ENCODE measurements at regions not wholly inside any gene's neighbourhood (a gene's known extent, or its start where the extent isn't known, plus 50 kb on each side); places are given as distances from the start of the nearest gene placed in this dataset.

GRCh38 chr16:54585094-54585997 lies 298.8 kb upstream of the IRX3 start:
- DNase-seq (ENCODE audit: low spot score) (no peak), ATAC-seq (no peak)

DNA sequence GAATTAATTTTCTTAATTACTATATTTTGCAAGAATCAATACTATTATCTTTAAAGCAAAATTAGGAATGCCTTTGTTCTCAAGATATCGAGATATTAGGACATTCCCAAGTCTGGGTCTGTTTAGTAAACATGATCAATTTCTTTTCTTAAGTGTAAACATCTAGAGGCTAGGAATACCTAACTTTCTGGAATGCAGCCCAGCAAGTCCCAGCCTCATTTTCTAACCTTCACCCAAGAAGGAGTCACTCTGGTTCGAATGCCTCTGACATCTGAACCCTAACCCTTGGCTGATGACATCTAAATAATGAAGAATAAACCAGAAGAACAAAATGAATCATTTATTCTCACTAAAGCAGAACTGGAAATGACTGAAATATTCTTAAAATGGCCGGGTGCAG lies 297.5 kb upstream of the IRX3 start:
- DNase-seq (ENCODE audit: low spot score) = no peak
- ATAC-seq = no peak

- ATAC-seq (no peak), DNase-seq (ENCODE audit: low spot score) (no peak)
These were observed 296.2 kb upstream of the IRX3 start for GRCh38 chr16:54582631-54583250.

GRCh38 chr16:54579106-54579728 lies 292.6 kb upstream of the IRX3 start:
- no peak for DNase-seq (ENCODE audit: low spot score)

GRCh38 chr16:54577651-54578128 lies 291.1 kb upstream of the IRX3 start:
- ATAC-seq (no peak), DNase-seq (ENCODE audit: low spot score) (no peak)

More at GRCh38 chr16:54579106-54579728, 292.6 kb upstream of the IRX3 start:
- no peak for ATAC-seq

DNA sequence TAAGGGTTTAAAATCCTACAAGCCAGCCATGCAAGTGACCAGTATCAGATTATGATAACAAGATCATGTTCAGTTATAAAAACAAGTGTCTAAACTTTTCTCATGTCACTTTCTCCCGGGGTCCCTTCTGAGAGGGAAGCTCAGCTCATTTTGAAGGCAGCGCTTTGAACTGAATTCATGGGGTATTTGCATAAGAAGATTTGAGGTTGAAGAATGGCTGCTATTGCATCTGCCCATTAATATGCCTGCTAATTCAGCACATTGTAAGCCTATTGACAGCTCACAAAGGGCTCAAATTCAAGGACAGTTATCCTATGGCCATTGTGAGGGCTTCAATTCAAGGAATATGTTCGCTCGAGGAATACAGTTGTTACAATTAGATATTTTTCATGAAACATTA lies 290.2 kb upstream of the IRX3 start:
- ATAC-seq = no peak
- DNase-seq (ENCODE audit: low spot score) = no peak

DNA sequence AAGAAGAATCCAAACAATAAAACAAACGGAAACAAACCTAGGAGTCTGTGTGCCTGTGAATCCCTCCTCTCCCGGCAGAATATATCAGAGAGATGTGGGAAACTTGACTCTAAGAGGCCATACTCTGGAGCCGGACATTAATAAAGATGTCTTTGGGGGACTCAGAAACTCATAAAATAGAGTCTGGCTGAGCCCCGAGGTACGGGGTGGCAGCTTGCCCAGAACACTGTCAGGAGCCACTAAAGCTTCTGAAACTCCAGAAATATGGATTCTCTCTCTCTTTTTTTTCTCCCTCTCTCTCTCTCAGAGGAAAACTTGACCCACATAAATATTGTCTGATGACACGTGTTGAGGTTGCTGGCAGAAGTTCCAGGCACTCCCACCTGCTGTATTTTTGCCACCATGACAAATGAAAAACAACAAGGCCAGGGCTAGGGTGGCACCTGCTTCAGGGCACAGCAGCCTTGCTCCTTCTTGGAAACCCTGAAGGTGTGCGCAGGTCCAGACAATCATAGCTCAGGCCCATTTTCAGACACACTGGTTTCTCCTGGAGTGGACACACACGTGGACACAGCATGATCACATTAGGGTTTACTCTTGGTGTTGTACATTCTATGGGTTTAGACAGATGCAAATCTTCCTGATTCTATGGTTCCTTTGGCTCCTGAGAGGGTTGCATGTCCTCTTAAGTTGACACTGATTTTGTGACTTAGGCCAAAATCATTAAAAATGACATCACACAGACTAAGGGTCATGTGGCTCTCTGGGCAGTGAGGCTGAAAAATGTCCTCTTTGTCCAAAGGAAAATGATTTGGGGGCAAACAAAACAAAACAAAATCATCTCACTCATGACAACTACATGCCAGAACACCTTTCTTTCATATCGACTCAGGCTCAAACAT lies 282.6 kb upstream of the IRX3 start:
- ATAC-seq (peak; percentile 74), DNase-seq (ENCODE audit: low spot score) (no peak)

DNA sequence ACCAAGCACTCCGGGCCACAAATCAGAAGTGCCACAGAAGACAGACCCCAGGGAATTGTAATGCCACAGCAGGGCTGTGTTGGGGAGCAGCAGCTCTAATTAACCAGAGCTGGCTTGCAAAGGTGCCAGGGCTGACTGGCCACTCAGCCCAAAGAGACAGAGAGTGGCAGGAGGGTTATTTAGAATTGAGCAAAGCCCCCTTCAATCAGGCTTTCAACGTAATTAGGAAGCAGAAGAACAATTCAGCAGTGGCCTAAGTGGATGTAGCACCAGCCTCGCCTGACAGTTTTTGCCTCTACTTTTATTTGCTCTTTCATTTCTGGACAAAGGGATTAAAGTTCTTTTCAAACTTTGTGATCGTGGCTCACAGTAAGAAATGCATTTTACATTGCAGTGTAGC lies 278.3 kb upstream of the IRX3 start:
- ATAC-seq (no peak), DNase-seq (ENCODE audit: low spot score) (no peak)

DNA sequence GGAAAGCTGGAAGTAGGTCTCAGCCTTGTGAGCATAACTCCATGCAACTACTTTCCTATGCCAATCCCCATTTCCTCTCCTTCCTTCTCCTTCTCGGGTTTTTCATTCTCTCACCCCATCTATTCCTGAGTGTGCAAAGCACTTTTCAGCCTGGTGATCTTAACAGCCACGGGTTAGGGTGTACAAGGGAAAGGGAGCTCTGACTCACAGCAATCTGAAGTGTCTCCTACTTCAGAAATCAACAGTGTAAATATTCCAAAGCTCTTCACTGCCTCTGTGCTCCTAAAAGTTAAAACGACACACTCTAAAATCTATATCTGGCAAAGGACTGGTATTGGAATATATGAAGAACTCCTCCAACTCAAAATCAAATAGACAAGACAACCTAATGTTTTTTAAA lies 268.0 kb upstream of the IRX3 start:
- DNase-seq (ENCODE audit: low spot score) = no peak
- no peak for ATAC-seq

DNA sequence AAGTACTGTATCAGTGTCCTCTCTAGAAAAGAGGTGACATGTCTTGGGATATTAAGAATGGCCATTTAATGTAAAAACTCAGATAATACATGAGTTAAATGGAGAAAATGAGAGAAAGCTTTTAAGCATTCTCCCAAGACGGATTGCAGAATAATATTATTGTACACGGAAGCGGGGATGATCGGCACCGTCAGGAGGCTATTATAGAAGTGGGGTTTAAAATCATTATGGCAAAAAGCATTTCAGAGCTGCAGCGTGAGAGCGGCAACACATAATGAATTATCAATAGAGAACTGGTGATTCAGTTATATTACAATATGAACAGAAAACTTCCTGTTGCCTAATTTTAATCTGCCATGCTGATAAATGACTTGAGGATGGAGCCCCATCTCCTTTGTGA lies 261.7 kb upstream of the IRX3 start:
- DNase-seq (ENCODE audit: low spot score) (no peak), ATAC-seq (no peak)

- DNase-seq (ENCODE audit: low spot score) = no peak
- no peak for ATAC-seq
These were observed 260.5 kb upstream of the IRX3 start for GRCh38 chr16:54547052-54547451.

GRCh38 chr16:54546521-54546920 lies 259.9 kb upstream of the IRX3 start:
- no peak for ATAC-seq
- DNase-seq (ENCODE audit: low spot score) = no peak

DNA sequence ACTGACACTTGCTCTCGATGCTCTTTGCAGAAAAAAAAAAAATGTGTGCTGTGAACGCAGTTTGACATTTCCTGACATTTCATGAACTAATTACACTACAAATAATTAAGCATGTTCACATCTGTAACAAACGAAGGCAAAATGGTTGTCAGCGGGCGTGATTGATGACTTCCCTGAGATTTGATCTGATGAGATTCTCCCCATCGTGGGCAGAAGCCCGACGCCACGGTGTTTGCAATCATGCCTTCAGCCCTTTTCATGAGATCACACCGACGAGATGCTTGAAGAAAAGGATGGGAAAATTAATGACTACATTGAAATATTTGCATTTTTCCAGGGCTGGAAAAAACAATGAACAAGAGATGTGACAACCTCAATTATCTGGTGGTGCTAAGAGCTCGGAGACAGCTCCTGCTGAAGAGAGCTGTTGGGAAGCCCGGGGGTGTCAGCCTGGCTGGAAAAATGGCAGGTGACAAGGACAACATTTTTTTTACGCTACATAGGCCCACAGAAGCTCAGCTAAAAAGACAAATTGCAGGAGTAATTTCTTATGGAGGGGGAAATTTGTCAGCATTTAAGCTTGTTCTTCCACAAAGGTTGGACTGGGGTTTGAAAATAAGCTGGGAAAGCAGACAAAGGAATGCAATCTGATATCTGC lies 259.4 kb upstream of the IRX3 start:
- ATAC-seq (no peak), DNase-seq (ENCODE audit: low spot score) (no peak)

GRCh38 chr16:54544553-54545180 lies 258.1 kb upstream of the IRX3 start:
- no peak for ATAC-seq
- DNase-seq (ENCODE audit: low spot score) = no peak

- no peak for ATAC-seq
- no peak for DNase-seq (ENCODE audit: low spot score)
These were observed 256.4 kb upstream of the IRX3 start for GRCh38 chr16:54542805-54543505.

GRCh38 chr16:54540525-54541180 lies 254.1 kb upstream of the IRX3 start:
- DNase-seq (ENCODE audit: low spot score) = no peak
- no peak for ATAC-seq

DNA sequence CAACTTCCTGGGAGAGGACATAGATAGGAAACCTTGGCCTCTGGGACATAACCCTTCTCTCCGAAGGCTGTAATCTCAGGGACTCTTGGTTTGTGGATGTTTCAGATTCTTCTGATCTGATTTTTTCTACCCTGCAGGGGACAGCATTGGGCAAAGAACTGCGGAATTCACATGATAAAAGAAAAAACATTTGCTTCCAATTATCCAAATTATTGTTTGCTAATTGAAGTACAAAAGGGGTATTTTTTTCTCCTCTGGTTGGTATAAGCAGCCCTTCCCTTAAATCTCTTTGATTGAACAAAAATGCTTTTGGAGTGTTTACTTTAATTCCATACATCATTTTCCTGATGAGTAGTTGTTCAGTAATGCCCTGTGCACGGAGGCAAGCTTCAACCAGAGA lies 251.7 kb upstream of the IRX3 start:
- ATAC-seq (no peak), DNase-seq (ENCODE audit: low spot score) (no peak)

DNA sequence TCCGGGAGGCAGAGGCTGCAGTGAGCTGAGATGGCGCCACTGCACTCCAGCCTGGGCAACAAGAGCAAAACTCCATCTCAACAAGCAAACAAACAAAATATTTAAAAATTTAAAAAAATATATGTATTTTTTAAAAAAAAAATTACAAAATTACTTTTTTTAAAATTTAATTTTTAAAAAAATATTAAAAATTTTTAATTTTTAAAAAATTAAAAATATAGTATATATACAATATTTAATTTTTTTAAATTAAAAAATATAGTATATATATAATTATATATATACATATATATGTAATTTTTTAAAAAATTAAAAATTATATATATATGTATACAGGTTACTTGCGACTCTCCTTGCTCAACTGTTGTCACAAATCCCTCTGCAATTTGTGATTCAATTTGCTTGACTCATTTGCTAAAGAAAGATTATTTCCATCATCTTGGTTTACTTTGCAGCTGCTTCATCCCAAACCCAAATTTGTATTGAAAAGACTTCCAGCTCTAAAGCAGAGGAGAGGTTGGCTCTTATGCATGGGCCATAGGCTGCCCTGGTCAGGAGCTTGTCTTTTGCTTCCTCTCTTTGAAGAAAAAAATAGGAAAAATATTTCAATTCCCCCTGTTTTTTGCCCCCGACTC lies 247.4 kb upstream of the IRX3 start:
- ATAC-seq (no peak), DNase-seq (ENCODE audit: low spot score) (no peak)
